GM13977 (cell line): ENCODE measurements at regions not wholly inside any gene's neighbourhood (a gene's known extent, or its start where the extent isn't known, plus 50 kb on each side); places are given as distances from the start of the nearest gene placed in this dataset.

Experiments
- DNase-seq: peaks from one replicate; pipeline ENCODE4 v3.0.0; 2012; ENCODE audit warnings: low spot score
- CTCF ChIP-seq: IDR thresholded peaks from 2 replicates; pipeline ENCODE4 v1.5.1; 2012; ENCODE audit warnings: mild to moderate bottlenecking, control low read depth; ENCODE audit not compliant: insufficient read depth; ENCODE audit errors: extremely low read depth, missing control alignments
- in situ Hi-C: fragments of 300-500 bp; cut with MboI; formaldehyde crosslinking; loops from one replicate; pipeline ENCODE4 v1.12.0; 2022; ENCODE audit warnings: low sequenced_read_pairs, low pct_unique_long_range_greater_than_20kb, mixed read lengths, inconsistent platforms; ENCODE audit not compliant: unreplicated experiment

- no peak for DNase-seq
- in situ Hi-C loops, result no loop called here
- no peak for TF ChIP-seq CTCF
Observed at GRCh38 chr2:13638181-13638580, 921.4 kb downstream of the TRIB2 start.

- in situ Hi-C loops, result no loop called here
- TF ChIP-seq CTCF, result no peak
- DNase-seq, result no peak
Observed at GRCh38 chr2:13649918-13650317, 933.2 kb downstream of the TRIB2 start.

GRCh38 chr2:13650586-13651180 is 933.9 kb downstream of the TRIB2 start:
- in situ Hi-C loops, result no loop called here
- DNase-seq, result no peak
- TF ChIP-seq CTCF, result peak; percentile 29

GRCh38 chr2:13651684-13652131 is 935.0 kb downstream of the TRIB2 start:
- no peak for DNase-seq
- no peak for TF ChIP-seq CTCF
- in situ Hi-C loops, result no loop called here

GRCh38 chr2:13652531-13653313 is 936.0 kb downstream of the TRIB2 start:
- no peak for DNase-seq
- in situ Hi-C loops, result no loop called here
- no peak for TF ChIP-seq CTCF

GRCh38 chr2:13654416-13654815 is 937.7 kb downstream of the TRIB2 start:
- no peak for DNase-seq

More at GRCh38 chr2:13654416-13654815, 937.7 kb downstream of the TRIB2 start:
- TF ChIP-seq CTCF, result no peak
- in situ Hi-C loops, result no loop called here
